Neural progenitor cell (in vitro differentiated cells): ENCODE measurements at regions not wholly inside any gene's neighbourhood (a gene's known extent, or its start where the extent isn't known, plus 50 kb on each side); places are given as distances from the start of the nearest gene placed in this dataset.

Experiments
- DNase-seq: peaks from one replicate; pipeline ENCODE4 v3.0.0-alpha.2; 2016; ENCODE audit warnings: low spot score
- H2AFZ ChIP-seq: fragments of 200-600 bp; sonication (generic); replicated peaks from 2 replicates; pipeline ENCODE4 v1.6.1; 2016; ENCODE audit warnings: antibody characterized with exemption
- H3F3A ChIP-seq: fragments of 200-600 bp; sonication (generic); 2 replicates; pipeline ENCODE4 v1.6.1; 2016; ENCODE audit warnings: antibody characterized with exemption, low read depth
- H3K27ac ChIP-seq: fragments of 200-600 bp; sonication (generic); 2 replicates; pipeline ENCODE4 v1.5.1; 2016; ENCODE audit warnings: mild to moderate bottlenecking
- H3K27me3 ChIP-seq: fragments of 200-600 bp; sonication (generic); 2 replicates; pipeline ENCODE4 v1.6.1; 2016; ENCODE audit warnings: mild to moderate bottlenecking, moderate library complexity
- H3K36me3 ChIP-seq: fragments of 200-600 bp; sonication (generic); 2 replicates; pipeline ENCODE4 v1.5.1; 2016
- H3K4me1 ChIP-seq: fragments of 200-600 bp; sonication (generic); 2 replicates; pipeline ENCODE4 v1.6.1; 2016; ENCODE audit warnings: mixed run types
- H3K4me2 ChIP-seq: fragments of 200-600 bp; sonication (generic); 2 replicates; pipeline ENCODE4 v1.6.1; 2016
- H3K4me3 ChIP-seq: fragments of 200-600 bp; sonication (generic); 2 replicates; pipeline ENCODE4 v1.5.1; 2016
- H3K79me2 ChIP-seq: fragments of 200-600 bp; sonication (generic); 2 replicates; pipeline ENCODE4 v1.6.1; 2016; ENCODE audit warnings: low read depth
- H3K9ac ChIP-seq: fragments of 200-600 bp; sonication (generic); 2 replicates; pipeline ENCODE4 v1.6.1; 2016
- H3K9me3 ChIP-seq: fragments of 200-600 bp; sonication (generic); 2 replicates; pipeline ENCODE4 v1.5.1; 2016; ENCODE audit warnings: low read depth
- H4K20me1 ChIP-seq: fragments of 200-600 bp; sonication (generic); 2 replicates; pipeline ENCODE4 v1.6.1; 2016; ENCODE audit warnings: low read depth
- H3K27ac Mint-ChIP-seq: 3 replicates; pipeline ENCODE4 v1.8.0; 2021; ENCODE audit warnings: mixed read lengths
- H3K27me3 Mint-ChIP-seq: 2 replicates; pipeline ENCODE4 v1.8.0; 2022; ENCODE audit warnings: low read depth, mild to moderate bottlenecking, inconsistent platforms, moderate library complexity, mixed read lengths; ENCODE audit not compliant: insufficient read depth
- H3K36me3 Mint-ChIP-seq: 3 replicates; pipeline ENCODE4 v1.8.0; 2021; ENCODE audit warnings: mixed read lengths
- H3K4me1 Mint-ChIP-seq: 3 replicates; pipeline ENCODE4 v1.8.0; 2021; ENCODE audit warnings: mixed read lengths
- H3K4me3 Mint-ChIP-seq: 3 replicates; pipeline ENCODE4 v1.8.0; 2021; ENCODE audit warnings: mild to moderate bottlenecking, moderate library complexity, mixed read lengths
- H3K9me3 Mint-ChIP-seq: 3 replicates; pipeline ENCODE4 v1.8.0; 2020; ENCODE audit warnings: mixed read lengths
- EZH2 ChIP-seq: fragments of 200-600 bp; sonication (generic); IDR thresholded peaks from 2 replicates; pipeline ENCODE4 v1.6.1; 2017; ENCODE audit warnings: antibody characterized with exemption, mild to moderate bottlenecking, moderate library complexity
- EZH2phosphoT487 ChIP-seq: fragments of 200-600 bp; sonication (generic); IDR thresholded peaks from 2 replicates; pipeline ENCODE4 v1.6.1; 2017; ENCODE audit warnings: antibody characterized with exemption
- TF ChIP-seq, protein P1 (sequence below): fragments of 200-600 bp; sonication (generic); IDR thresholded peaks from 2 replicates; pipeline ENCODE4 v1.5.1; 2017; ENCODE audit warnings: antibody characterized with exemption, mild to moderate bottlenecking

DNA sequence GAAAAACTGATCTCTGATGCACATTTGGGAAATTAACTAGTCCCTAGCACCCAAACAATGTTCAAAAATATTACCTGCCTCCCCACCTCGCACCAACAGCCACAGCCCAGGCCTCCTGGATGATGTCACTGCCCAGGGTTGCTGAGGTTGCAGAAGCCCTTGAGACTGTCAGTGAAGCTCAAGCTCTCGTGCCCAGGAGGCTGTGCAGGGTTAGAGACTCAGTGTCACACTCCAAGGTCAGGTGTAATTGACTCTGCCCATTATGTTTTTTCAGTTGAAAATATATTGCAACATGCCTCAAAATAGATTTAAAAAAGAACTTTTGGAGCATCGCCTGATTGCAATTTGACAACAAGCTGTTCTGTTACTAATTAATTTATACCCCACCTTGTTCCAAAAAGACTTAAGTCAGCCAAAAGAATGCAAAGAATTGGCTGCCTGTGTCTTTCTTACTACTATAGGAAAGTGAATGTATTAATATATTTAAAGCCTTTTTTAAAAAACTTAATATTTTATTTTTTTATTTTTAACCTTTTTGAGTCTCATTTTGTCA is 72.3 kb downstream of the CMAS start:
- Histone ChIP-seq H3K4me1 (no peaks in the 10 kb centered on the region), H3K9ac (no peak overlapping the region), H4K20me1 (no peaks in the 10 kb centered on the region), H3K27me3 (no peaks in the 10 kb centered on the region), H3F3A (no peaks in the 10 kb centered on the region), H3K27ac (no peak overlapping the region), H3K36me3 (no peaks in the 10 kb centered on the region), H3K79me2 (no peaks in the 10 kb centered on the region), H3K4me3 (no peak overlapping the region), H3K9me3 (no peaks in the 10 kb centered on the region), H2AFZ (no peak overlapping the region), H3K4me2 (no peak overlapping the region)
- no peak overlapping the region for H3K4me3 Mint-ChIP-seq
- TF ChIP-seq EZH2phosphoT487: no peak
- TF ChIP-seq, protein P1, sequence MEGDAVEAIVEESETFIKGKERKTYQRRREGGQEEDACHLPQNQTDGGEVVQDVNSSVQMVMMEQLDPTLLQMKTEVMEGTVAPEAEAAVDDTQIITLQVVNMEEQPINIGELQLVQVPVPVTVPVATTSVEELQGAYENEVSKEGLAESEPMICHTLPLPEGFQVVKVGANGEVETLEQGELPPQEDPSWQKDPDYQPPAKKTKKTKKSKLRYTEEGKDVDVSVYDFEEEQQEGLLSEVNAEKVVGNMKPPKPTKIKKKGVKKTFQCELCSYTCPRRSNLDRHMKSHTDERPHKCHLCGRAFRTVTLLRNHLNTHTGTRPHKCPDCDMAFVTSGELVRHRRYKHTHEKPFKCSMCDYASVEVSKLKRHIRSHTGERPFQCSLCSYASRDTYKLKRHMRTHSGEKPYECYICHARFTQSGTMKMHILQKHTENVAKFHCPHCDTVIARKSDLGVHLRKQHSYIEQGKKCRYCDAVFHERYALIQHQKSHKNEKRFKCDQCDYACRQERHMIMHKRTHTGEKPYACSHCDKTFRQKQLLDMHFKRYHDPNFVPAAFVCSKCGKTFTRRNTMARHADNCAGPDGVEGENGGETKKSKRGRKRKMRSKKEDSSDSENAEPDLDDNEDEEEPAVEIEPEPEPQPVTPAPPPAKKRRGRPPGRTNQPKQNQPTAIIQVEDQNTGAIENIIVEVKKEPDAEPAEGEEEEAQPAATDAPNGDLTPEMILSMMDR: no peak
- TF ChIP-seq EZH2: no peak
- H3K9me3 Mint-ChIP-seq: no peaks in the 10 kb centered on the region
- H3K27ac Mint-ChIP-seq: no peak overlapping the region
- no peaks in the 10 kb centered on the region for H3K27me3 Mint-ChIP-seq
- H3K36me3 Mint-ChIP-seq: no peaks in the 10 kb centered on the region
- no peak for DNase-seq
- H3K4me1 Mint-ChIP-seq: no peaks in the 10 kb centered on the region

DNA sequence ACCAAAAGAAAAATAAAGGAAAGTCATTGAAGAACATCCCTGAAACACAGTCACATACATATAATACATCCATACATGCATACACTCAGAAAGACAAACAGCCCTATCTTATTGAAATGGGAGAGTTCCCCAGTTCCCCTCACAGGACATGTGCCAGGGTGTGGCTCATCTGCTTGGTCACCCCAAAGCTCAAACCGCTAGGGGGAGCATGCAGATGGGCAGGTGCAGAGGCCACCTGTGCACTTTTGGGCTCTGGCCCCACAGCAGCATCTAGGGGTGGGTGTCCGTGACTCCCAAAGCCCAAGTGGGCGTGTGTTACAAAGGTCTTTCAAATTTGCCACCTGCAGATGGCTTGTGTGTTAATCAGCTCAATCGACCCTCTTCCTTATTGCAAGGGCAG is 75.2 kb downstream of the CMAS start:
- no peak overlapping the region for H3K27ac Mint-ChIP-seq
- Histone ChIP-seq H3K27ac (no peak overlapping the region), H3K27me3 (no peaks in the 10 kb centered on the region), H4K20me1 (no peaks in the 10 kb centered on the region), H3K4me1 (no peaks in the 10 kb centered on the region), H3F3A (no peaks in the 10 kb centered on the region), H3K79me2 (no peaks in the 10 kb centered on the region), H3K9me3 (no peaks in the 10 kb centered on the region), H3K4me3 (no peak overlapping the region), H3K4me2 (no peak overlapping the region), H3K9ac (no peak overlapping the region), H3K36me3 (no peaks in the 10 kb centered on the region), H2AFZ (no peak overlapping the region)
- H3K9me3 Mint-ChIP-seq: peaks cover 13% of the 10 kb centered on the region
- no peak for TF ChIP-seq EZH2phosphoT487
- TF ChIP-seq, protein P1: peak; percentile 57
- no peaks in the 10 kb centered on the region for H3K4me1 Mint-ChIP-seq
- no peaks in the 10 kb centered on the region for H3K27me3 Mint-ChIP-seq
- H3K36me3 Mint-ChIP-seq: no peaks in the 10 kb centered on the region
- no peak overlapping the region for H3K4me3 Mint-ChIP-seq
- peak; percentile 46 for DNase-seq

DNA sequence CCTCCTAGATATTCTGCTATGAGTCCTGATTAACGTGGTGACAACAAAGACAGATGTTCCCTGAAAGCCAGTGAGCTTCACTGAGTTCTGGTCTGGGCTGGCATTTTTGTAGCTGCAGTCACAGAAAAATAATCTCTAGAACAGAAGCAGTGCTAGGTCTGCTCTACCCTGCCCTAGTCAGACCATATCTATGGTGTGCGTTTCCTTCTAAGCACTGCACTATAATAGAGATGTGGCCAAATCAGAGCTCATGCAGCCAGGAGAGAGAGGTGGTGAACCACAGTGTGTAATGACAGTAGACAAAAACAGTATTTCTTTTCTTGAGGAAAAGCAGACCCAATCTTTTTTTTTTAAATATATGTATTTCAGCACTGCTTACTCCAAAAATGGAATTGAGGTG is 76.3 kb downstream of the CMAS start:
- Histone ChIP-seq H3K79me2 (no peaks in the 10 kb centered on the region), H3K4me1 (no peaks in the 10 kb centered on the region), H3K9ac (no peak overlapping the region), H4K20me1 (no peaks in the 10 kb centered on the region), H3K4me3 (no peak overlapping the region), H3K36me3 (no peaks in the 10 kb centered on the region), H3K27ac (no peak overlapping the region), H3K27me3 (no peaks in the 10 kb centered on the region), H3K4me2 (no peak overlapping the region), H3K9me3 (no peaks in the 10 kb centered on the region), H2AFZ (no peak overlapping the region), H3F3A (no peaks in the 10 kb centered on the region)
- Mint-ChIP-seq H3K4me1 (no peaks in the 10 kb centered on the region), H3K9me3 (peaks cover 20% of the 10 kb centered on the region), H3K4me3 (no peak overlapping the region), H3K36me3 (no peaks in the 10 kb centered on the region), H3K27me3 (no peaks in the 10 kb centered on the region), H3K27ac (no peak overlapping the region)
- TF ChIP-seq EZH2 (no peak), EZH2phosphoT487 (no peak)
- TF ChIP-seq, protein P1: no peak
- no peak for DNase-seq
